HG03159 (cell line): ENCODE measurements at regions not wholly inside any gene's neighbourhood (a gene's known extent, or its start where the extent isn't known, plus 50 kb on each side); places are given as distances from the start of the nearest gene placed in this dataset.

Source experiments
- ATAC-seq: cut with Tn5 transposase; IDR thresholded peaks from one replicate; pipeline ENCODE4 v1.9.1; 2021; ENCODE audit warnings: mild to moderate bottlenecking, moderate library complexity; ENCODE audit not compliant: unreplicated experiment

- no peak for ATAC-seq
Observed at GRCh38 chr11:130766650-130767565, 149.4 kb downstream of the SNX19 start.

- ATAC-seq, result no peak
Observed at GRCh38 chr11:130769782-130770535, 146.3 kb downstream of the SNX19 start.

- no peak for ATAC-seq
Observed at GRCh38 chr11:130771708-130772107, 144.6 kb downstream of the SNX19 start.

GRCh38 chr11:130772266-130773227, 143.7 kb downstream of the SNX19 start:
- ATAC-seq, result no peak

GRCh38 chr11:130773244-130773820, 142.9 kb downstream of the SNX19 start:
- ATAC-seq, result no peak

- ATAC-seq, result no peak
Observed at GRCh38 chr11:130774703-130775102, 141.6 kb downstream of the SNX19 start.

GRCh38 chr11:130775306-130776060, 140.8 kb downstream of the SNX19 start:
- ATAC-seq, result no peak

GRCh38 chr11:130776061-130776419, 140.2 kb downstream of the SNX19 start:
- no peak for ATAC-seq

GRCh38 chr11:130778026-130778425, 138.3 kb downstream of the SNX19 start:
- ATAC-seq, result no peak

GRCh38 chr11:130778705-130779104, 137.6 kb downstream of the SNX19 start:
- ATAC-seq, result no peak

GRCh38 chr11:130779267-130779666, 137.0 kb downstream of the SNX19 start:
- ATAC-seq, result no peak

GRCh38 chr11:130779943-130780342, 136.3 kb downstream of the SNX19 start:
- ATAC-seq, result no peak

- no peak for ATAC-seq
Observed at GRCh38 chr11:130780437-130780836, 135.8 kb downstream of the SNX19 start.

- ATAC-seq, result no peak
Observed at GRCh38 chr11:130781931-130782330, 134.3 kb downstream of the SNX19 start.

GRCh38 chr11:130782361-130783222, 133.7 kb downstream of the SNX19 start:
- no peak for ATAC-seq

GRCh38 chr11:130783323-130783722, 133.0 kb downstream of the SNX19 start:
- no peak for ATAC-seq

- ATAC-seq, result no peak
Observed at GRCh38 chr11:130785380-130786116, 130.7 kb downstream of the SNX19 start.

- no peak for ATAC-seq
Observed at GRCh38 chr11:130786586-130786985, 129.7 kb downstream of the SNX19 start.
